CD1c-positive myeloid dendritic cell (primary cell): ENCODE measurements at regions not wholly inside any gene's neighbourhood (a gene's known extent, or its start where the extent isn't known, plus 50 kb on each side); places are given as distances from the start of the nearest gene placed in this dataset.

Source experiments
- DNase-seq: peaks from one replicate; pipeline ENCODE4 v3.0.0-alpha.2; 2016; ENCODE audit errors: extremely low spot score

- no peak for DNase-seq
Observed at GRCh38 chr6:98131290-98131990, 702.9 kb upstream of the POU3F2 start.

GRCh38 chr6:98136333-98136732 is 698.0 kb upstream of the POU3F2 start:
- no peak for DNase-seq

GRCh38 chr6:98137391-98137790 is 697.0 kb upstream of the POU3F2 start:
- DNase-seq = no peak

GRCh38 chr6:98142839-98143238 is 691.5 kb upstream of the POU3F2 start:
- DNase-seq = no peak

- DNase-seq = no peak
Observed at GRCh38 chr6:98146656-98147055, 687.7 kb upstream of the POU3F2 start.

- no peak for DNase-seq
Observed at GRCh38 chr6:98156580-98156979, 677.8 kb upstream of the POU3F2 start.

GRCh38 chr6:98179606-98180005 is 654.8 kb upstream of the POU3F2 start:
- DNase-seq = no peak

- DNase-seq = no peak
Observed at GRCh38 chr6:98200084-98200483, 634.3 kb upstream of the POU3F2 start.

GRCh38 chr6:98203170-98203806 is 631.1 kb upstream of the POU3F2 start:
- DNase-seq = no peak

- no peak for DNase-seq
Observed at GRCh38 chr6:98212468-98212867, 621.9 kb upstream of the POU3F2 start.

GRCh38 chr6:98215531-98215930 is 618.8 kb upstream of the POU3F2 start:
- DNase-seq = no peak

- DNase-seq = no peak
Observed at GRCh38 chr6:98230250-98230649, 604.1 kb upstream of the POU3F2 start.

GRCh38 chr6:98239057-98239456 is 595.3 kb upstream of the POU3F2 start:
- no peak for DNase-seq

- no peak for DNase-seq
Observed at GRCh38 chr6:98241630-98242029, 592.7 kb upstream of the POU3F2 start.

GRCh38 chr6:98254624-98255023 is 579.8 kb upstream of the POU3F2 start:
- DNase-seq = no peak

GRCh38 chr6:98260382-98260781 is 574.0 kb upstream of the POU3F2 start:
- no peak for DNase-seq

- no peak for DNase-seq
Observed at GRCh38 chr6:98272060-98272459, 562.3 kb upstream of the POU3F2 start.

GRCh38 chr6:98274691-98275090 is 559.7 kb upstream of the POU3F2 start:
- DNase-seq = no peak

- no peak for DNase-seq
Observed at GRCh38 chr6:98280492-98280891, 553.9 kb upstream of the POU3F2 start.

- DNase-seq = no peak
Observed at GRCh38 chr6:98286620-98287019, 547.8 kb upstream of the POU3F2 start.

- DNase-seq = no peak
Observed at GRCh38 chr6:98287876-98288275, 546.5 kb upstream of the POU3F2 start.

- no peak for DNase-seq
Observed at GRCh38 chr6:98292810-98293209, 541.6 kb upstream of the POU3F2 start.

- no peak for DNase-seq
Observed at GRCh38 chr6:98295515-98296175, 538.7 kb upstream of the POU3F2 start.
